Stimulated activated CD8-positive, alpha-beta memory T cell treated with anti-CD3 and anti-CD28 coated beads, Interleukin-4, amount 100 ng/mL, for 4 hours (primary cell): ENCODE measurements at regions not wholly inside any gene's neighbourhood (a gene's known extent, or its start where the extent isn't known, plus 50 kb on each side); places are given as distances from the start of the nearest gene placed in this dataset.

Source experiments
- DNase-seq, 2 donors: peaks; one replicate each; pipeline ENCODE4 v3.0.0-alpha.2; 2020; ENCODE audit warnings: low read depth in 2 of 2, low spot score in 1 of 2

- DNase-seq: no peak
Observed at GRCh38 chr2:221107424-221107823, 464.7 kb downstream of the EPHA4 start.

DNA sequence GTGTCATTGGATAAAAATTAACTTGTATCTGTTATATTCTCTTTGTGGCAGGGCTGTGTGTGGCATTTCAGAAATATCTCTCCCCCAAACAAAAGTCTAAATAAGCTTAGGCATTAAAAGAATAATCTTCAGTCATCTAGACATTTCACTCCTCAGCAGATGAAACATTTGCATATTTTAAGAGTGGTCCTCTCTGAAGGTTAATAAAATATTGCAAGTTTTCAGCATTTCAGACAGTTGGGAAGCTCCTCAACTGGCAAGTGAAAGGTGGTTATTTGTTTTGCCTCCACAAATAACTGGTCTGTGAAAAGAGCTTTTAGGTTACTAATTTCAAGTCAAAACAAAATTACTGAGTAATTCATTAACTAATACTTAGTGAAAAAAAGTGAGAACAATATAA is 462.6 kb downstream of the EPHA4 start:
- no peak for DNase-seq

- no peak for DNase-seq
Observed at GRCh38 chr2:221111739-221112138, 460.4 kb downstream of the EPHA4 start.

DNA sequence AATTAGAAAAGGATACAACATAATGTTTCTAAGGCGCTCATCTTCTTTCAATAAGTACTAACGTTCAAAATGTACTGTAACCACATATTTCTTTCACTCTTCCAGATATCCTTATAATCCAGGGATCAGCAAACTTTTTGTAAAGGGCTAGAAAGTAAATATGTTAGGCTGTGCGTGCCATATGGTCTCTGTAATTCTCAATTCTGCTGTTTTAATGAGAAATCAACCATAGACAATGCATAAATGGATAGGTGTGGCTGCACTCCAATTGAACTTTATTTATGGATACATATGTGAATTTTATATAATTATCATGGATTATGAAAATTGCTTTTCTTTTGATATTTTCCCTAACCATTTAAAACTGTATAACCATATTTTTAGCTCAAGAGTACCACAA is 459.4 kb downstream of the EPHA4 start:
- DNase-seq: no peak

GRCh38 chr2:221115944-221116343 is 456.2 kb downstream of the EPHA4 start:
- no peak for DNase-seq

DNA sequence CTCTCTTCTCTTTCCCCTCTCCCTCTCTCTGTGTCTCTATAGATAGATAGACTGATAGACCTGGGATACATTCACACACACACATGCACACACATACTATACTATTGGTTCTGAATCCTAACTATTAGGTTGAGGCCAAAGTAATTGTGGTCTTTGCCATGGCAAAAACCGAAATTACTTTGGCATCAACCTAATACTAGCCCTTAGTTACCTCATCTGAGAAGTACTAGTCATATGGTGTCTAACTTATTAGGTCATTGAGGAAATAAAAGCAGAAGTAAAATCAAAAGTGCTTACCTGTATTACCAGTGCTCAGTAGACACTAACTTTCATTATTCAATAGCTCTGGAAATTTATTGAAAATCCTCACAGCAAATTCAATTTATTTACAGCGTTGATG is 451.5 kb downstream of the EPHA4 start:
- no peak for DNase-seq

- DNase-seq: no peak
Observed at GRCh38 chr2:221123396-221123795, 448.7 kb downstream of the EPHA4 start.

DNA sequence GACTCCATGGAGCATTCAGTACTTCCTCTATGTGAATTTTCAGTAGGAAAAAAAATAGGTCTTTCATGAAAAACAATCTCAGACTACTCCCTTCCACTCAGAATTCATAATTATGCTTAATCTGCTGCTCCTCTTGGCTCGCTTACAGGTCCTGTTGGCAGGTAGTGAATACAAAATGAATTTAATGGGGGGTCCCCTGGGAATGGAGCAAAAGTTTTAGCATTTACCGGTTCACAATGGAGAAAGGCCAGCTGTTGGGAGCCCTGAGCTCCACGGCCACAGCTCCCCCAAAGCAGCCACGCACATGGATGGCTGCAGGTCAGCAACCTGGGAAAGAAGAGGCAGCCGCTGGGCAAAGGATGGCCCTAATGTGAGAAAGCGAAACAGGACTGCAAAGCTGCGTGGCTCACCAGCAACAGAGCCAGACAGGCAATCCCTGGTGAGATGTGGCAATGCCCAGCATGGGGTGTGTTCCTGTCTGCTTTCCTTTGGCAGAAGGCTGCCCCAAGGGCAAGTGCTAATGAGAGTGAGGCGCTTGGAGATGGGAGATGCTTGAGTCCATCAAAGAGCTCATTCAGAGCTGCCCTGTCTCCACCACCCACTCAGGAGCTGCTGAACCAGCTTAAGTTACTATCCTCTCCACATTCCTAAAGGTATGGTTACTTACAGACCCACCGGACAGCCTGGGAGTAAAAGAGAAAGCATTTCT is 447.4 kb downstream of the EPHA4 start:
- no peak for DNase-seq

GRCh38 chr2:221125691-221126090 is 446.4 kb downstream of the EPHA4 start:
- no peak for DNase-seq

- no peak for DNase-seq
Observed at GRCh38 chr2:221129657-221130056, 442.4 kb downstream of the EPHA4 start.

DNA sequence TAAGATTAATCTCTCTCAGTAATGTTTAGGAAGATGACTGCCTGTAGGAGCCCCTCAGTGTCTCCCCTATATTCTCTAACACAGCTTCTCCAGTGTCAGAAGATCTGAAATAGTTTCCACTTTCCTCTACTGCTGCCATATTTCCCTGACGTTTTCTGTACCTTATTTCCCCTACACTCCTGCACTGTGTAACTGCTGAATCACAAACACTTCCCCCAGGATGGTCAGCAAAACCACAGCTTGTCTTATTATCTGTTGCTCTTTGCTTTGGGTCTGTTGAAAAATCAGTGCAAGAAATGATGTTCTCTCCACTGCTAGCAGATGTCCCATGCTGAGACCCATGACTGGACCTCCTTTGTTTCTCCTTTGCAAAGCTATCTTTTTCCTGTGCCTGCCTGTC is 441.7 kb downstream of the EPHA4 start:
- DNase-seq: no peak

- DNase-seq: no peak
Observed at GRCh38 chr2:221133941-221134340, 438.2 kb downstream of the EPHA4 start.

GRCh38 chr2:221134718-221135117 is 437.4 kb downstream of the EPHA4 start:
- DNase-seq: no peak

GRCh38 chr2:221135699-221136098 is 436.4 kb downstream of the EPHA4 start:
- no peak for DNase-seq

DNA sequence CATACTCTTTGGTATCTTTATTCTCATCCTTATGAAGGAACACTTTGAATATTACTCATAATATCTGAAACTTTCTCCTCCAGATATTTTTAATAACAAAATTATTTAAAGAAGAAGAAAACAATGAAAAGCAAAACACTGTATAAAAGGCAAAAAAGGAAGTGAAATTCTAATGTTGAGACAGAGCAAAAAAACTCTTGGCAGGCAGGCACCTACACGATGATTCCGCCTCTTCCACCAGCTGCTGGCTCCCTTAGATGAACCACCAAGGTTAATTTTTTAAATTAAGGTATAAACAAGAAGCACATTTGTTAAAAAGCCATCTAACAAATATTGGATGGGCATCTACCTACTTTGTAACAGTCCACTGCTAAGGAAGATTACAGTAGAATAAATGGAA is 434.7 kb downstream of the EPHA4 start:
- DNase-seq: no peak

DNA sequence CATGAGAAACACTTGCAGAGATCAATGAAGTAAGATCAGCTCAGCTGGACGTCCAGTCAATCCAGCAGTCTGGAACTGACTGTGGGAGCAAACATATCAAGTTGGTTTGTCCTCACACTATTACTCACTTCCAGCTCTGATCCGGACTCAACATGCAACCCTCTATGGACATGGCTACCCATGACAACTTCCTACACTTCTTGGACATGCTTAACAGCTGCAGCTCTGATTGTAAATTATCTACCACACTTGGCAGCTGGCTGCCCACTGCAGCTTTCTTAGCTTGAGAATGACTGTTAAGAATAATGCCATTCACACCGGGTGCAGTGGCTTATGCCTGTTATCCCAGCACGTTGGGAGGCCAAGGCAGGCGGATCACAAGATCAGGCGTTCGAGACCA is 429.8 kb downstream of the EPHA4 start:
- DNase-seq: no peak

DNA sequence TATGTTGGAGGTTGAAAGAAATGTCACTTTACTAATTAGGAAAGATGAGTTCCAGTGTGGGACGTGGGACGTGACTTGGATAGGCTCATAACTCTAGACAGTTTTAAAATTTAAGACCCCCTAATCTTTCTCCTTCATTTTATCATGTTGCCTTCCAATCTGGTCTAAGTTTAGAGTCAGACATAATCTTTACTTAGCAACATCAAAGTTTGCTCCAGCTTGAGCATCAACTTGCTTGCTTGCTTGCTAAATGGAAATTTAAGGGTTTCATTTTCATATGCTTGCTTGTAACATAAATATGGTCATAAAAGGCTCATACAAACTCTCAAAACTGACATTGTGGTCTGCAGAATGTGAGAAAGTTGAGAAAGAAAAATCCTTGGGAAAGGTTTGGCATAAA is 428.9 kb downstream of the EPHA4 start:
- DNase-seq: no peak

DNA sequence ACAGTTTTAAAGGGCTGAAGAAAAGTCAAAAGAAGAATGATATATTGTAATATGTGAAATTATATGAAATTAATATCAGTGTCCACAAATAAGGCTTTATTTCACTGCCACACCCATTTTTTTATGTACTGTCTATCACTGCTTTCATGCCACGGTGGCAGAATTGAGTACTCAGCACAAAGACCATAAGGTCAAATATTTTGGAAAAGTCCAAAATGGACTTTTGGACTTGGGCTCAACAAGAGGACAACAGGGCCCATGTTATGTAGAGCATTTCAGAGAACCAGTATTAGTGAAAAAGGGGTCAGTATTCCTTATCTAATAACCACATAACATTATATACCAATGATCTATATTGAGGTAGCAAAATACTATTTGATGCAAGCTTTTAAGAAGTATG is 427.2 kb downstream of the EPHA4 start:
- DNase-seq: no peak

- no peak for DNase-seq
Observed at GRCh38 chr2:221145396-221145795, 426.7 kb downstream of the EPHA4 start.

DNA sequence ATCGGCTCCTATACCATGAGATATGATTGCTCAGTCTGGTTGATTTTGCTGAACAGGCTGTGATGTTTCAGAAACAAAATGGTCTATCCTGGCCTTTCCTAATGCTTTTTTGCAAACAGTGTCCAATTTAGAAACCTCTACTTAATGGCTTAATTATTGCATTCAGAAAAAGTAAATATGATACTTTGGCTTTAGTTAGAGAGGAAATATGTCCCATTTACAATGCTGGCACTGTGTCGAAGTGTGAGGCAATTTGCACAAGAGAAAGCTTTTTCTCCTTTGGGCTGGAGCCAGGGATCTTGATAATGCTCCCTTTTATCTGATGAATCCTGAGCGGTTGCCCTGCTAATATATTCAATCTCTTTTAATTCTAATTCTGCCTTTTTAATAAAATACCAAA is 418.9 kb downstream of the EPHA4 start:
- no peak for DNase-seq

DNA sequence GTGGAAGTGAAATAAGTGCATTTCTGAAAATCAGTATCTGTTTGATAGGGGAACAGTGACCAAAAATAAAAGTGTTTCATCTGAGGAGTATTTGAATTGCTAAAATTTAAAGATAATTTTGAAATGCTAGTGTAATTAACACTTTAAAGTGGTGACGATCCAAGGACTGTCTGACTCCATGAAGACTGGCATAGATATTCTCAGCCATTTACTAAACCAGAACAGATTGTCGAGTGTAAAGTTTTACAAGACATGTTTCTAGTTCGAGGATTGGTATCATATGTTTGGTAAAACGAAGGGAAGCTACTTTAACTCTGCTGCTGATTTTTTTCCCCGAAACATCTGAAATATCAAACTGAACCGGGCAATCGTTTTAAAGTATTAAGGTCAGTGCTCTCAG is 417.9 kb downstream of the EPHA4 start:
- DNase-seq: no peak

DNA sequence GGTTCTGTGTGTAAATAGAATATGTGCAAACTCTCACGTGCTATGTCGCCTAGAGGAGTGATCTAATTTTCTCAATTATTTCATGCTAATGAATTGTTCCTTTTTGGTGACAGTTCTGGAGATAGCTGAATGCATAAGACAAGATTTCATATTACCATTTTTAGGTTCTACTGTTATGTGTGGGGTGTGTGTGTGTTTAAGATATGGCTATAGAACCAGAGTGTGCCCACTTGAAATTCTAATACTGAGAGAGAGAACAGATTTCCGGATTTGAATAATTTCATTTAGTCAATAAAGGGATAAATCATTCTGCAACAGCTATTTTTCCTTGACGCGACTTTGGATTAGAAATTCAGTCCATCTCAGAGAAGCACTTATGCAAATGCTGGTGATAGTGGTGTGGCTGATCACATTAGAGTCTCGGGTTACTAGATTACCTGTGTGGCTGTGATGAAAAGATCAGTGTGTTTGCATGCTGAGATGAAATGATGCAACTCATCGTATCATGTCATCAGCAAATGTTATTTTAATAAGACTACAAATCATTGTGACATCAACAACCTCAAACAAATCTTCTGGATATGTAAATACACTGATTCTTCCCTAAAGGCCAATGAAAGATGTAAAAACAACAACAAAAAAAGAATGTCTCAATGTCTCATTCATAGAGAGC is 415.9 kb downstream of the EPHA4 start:
- no peak for DNase-seq

- no peak for DNase-seq
Observed at GRCh38 chr2:221161186-221161585, 410.9 kb downstream of the EPHA4 start.
